ENCODE measurements at regions not wholly inside any gene's neighbourhood (a gene's known extent, or its start where the extent isn't known, plus 50 kb on each side); places are given as distances from the start of the nearest gene placed in this dataset.

GRCh38 chr2:188227713-188228112 is 64.0 kb upstream of the GULP1 start:
- 96% methylated on average over 8 of the region's 8 CpGs for WGBS
- Histone ChIP-seq H3K27ac (ENCODE audit: low read depth) (no peak overlapping the region), H3K4me1 (ENCODE audit: insufficient read depth) (no peaks in the 10 kb centered on the region), H3K36me3 (ENCODE audit: insufficient read depth) (no peaks in the 10 kb centered on the region), H3K4me3 (ENCODE audit: low read depth, low read length) (no peak overlapping the region)
- no peak for DNase-seq (ENCODE audit: extremely low spot score)

DNA sequence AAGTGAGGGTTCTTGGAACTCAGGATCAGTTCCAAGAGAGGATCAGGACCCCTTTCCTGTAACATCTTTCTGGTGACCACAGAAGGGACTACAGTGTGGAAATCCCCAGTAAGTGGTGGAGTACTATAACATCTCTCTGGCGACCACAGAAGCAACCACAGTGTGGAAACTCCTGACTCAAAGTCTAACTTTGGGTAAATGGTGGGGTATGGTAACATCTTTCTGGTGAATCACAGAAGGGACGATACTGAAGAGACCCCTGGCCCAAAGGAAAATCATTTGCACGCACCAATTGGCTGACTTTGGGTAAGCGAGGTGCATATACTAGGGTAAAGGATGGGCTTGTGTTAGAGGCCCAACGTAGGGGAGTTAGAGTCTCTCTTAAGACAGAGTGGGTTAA is 56.3 kb upstream of the GULP1 start:
- H3K4me1 ChIP-seq (ENCODE audit: insufficient read depth) = no peaks in the 10 kb centered on the region
- no peak overlapping the region for H3K4me3 ChIP-seq (ENCODE audit: low read depth, low read length)
- no peaks in the 10 kb centered on the region for H3K36me3 ChIP-seq (ENCODE audit: insufficient read depth)
- H3K27ac ChIP-seq (ENCODE audit: low read depth) = no peak overlapping the region
- 95% methylated on average over 5 of the region's 5 CpGs for WGBS
- DNase-seq (ENCODE audit: extremely low spot score) = no peak

DNA sequence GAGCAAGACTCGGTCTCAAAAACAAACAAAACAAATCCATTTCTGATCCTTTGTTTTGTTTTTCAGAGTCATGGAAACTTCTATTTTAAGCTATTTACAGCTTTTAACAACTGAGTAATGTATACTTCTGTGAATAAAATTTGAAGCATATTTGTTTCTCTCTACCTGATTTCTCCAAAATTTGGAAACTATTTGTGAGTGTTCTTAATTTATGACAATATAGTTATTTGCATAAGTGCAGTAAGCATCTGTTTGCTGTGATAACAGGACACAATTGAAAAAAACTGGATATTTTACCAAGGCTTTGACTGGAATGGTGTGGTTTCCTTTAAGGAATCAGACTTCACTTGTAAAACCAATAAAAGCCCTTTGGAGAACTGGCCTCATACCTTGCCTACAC is 53.3 kb upstream of the GULP1 start:
- H3K36me3 ChIP-seq (ENCODE audit: insufficient read depth) = no peaks in the 10 kb centered on the region
- H3K27ac ChIP-seq (ENCODE audit: low read depth) = no peak overlapping the region
- DNase-seq (ENCODE audit: extremely low spot score) = no peak
- no peaks in the 10 kb centered on the region for H3K4me1 ChIP-seq (ENCODE audit: insufficient read depth)
- 63% methylated on average over 1 of the region's 1 CpG for WGBS
- H3K4me3 ChIP-seq (ENCODE audit: low read depth, low read length) = no peak overlapping the region

Data from urinary bladder (tissue), 3 donors.